GM12875 (cell line): ENCODE measurements at regions not wholly inside any gene's neighbourhood (a gene's known extent, or its start where the extent isn't known, plus 50 kb on each side); places are given as distances from the start of the nearest gene placed in this dataset.

Experiments used
- H3K4me3 ChIP-seq: one replicate; pipeline ENCODE4 v1.5.1; 2011; ENCODE audit warnings: low read depth, low read length, control low read depth
- CTCF ChIP-seq: IDR thresholded peaks from 2 replicates; pipeline ENCODE4 v1.5.1; 2011; ENCODE audit warnings: low read depth, mild to moderate bottlenecking, control low read depth, inconsistent platforms, low read length, moderate library complexity, borderline replicate concordance; ENCODE audit not compliant: insufficient read depth

DNA sequence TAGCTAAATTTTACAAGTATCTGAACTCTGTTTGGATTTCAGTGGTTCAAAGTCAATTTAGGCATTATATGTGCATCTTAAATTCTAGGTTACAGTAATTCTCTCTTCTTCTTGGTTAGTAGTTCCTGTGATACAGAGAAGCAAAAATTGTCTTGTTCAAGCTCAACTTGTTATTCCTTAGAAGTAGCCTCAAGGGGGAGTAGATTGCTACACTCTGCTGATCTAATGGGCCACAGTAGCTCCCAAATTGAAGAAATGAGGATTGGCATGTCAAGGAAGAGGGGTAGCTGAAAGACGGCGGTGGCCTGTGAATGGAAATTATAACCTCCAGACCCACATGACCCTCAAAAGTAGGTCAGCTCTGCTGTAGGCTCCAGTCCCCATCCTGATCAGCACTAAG lies 334.7 kb downstream of the HRH4 start:
- H3K4me3 ChIP-seq, result no peak overlapping the region
- no peak for TF ChIP-seq CTCF

DNA sequence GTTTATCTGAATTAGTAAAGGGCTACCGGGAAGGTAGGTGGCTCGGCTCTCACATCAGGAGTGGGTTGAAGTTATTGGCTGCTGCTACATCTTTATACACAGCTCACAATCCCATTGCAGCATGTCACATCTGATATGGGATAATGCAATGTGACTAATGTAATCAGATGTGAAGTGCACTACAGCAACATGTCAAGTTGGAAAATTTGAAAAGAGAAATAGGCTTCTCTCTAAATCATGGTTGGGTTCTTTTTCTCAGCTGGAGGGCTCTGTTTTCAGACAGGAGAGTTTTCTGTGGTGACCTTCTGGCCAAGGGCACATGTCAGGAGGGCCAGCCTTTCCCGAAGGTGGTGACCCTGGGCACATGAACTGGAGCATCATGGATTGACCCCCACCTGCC lies 337.5 kb downstream of the HRH4 start:
- no peak for TF ChIP-seq CTCF
- no peak overlapping the region for H3K4me3 ChIP-seq

- H3K4me3 ChIP-seq, result no peak overlapping the region
- no peak for TF ChIP-seq CTCF
Measured at GRCh38 chr18:24799176-24799575, 338.7 kb downstream of the HRH4 start.

DNA sequence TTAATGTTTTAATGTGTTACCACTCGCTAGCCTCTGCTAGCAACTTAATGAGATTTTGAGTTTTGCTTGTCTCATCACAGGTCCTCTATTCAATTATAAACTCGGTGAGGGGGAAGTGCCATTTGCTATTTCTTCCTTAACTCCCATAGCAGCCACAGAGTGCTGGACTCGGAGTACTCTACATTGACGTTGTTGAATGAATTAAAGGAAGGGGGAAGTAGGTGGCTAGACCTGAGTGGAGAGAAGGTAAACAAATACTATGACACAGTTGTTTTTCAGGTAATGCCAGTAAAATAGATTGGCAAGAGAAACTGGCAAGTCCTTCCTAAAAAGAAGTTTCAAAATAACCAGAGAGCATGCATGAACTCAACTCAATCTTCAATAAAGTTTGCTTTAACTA lies 339.3 kb downstream of the HRH4 start:
- TF ChIP-seq CTCF, result no peak
- no peak overlapping the region for H3K4me3 ChIP-seq

- no peak overlapping the region for H3K4me3 ChIP-seq
- TF ChIP-seq CTCF, result no peak
Measured at GRCh38 chr18:24801001-24801400, 340.6 kb downstream of the HRH4 start.

DNA sequence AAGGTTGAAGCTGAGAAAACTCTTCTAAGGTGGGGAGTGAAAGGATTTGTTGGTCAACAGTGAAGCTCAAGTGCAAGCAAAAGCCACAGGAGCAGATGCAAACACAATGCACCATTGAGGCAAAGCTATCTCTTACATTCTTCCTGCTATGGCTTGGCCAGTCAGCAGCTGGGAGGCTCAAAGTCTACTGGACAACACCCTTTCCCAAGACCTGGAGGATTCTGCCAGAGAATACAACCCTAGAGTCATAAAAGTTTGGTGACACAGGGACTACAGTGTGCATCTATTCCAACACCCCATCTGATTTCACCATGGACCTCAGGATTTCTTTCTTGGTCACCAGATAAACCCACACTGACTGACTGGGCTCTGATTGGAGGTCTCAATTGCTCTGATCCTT lies 342.0 kb downstream of the HRH4 start:
- no peak for TF ChIP-seq CTCF
- no peak overlapping the region for H3K4me3 ChIP-seq

DNA sequence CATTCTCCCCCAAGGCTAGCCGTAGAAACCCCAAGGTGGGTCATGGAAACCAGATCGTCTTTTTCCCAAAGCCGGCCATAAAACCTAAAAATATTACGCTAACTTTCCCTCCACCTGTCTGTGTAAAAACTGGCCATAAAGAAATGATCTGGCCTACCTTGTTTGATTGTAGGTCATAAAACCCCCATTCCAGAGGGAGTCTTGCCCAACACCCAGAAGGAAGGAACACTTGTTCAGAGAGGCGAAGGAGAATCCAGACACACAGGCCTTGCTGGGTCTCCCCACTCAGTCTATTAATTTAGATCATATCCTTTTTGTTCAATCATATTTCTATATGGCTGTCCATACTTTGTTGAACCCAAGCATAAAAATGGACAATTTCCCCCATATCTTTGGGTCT lies 344.7 kb downstream of the HRH4 start:
- H3K4me3 ChIP-seq, result no peak overlapping the region
- TF ChIP-seq CTCF, result no peak
